ENCODE measurements at regions not wholly inside any gene's neighbourhood (a gene's known extent, or its start where the extent isn't known, plus 50 kb on each side); places are given as distances from the start of the nearest gene placed in this dataset.

DNA sequence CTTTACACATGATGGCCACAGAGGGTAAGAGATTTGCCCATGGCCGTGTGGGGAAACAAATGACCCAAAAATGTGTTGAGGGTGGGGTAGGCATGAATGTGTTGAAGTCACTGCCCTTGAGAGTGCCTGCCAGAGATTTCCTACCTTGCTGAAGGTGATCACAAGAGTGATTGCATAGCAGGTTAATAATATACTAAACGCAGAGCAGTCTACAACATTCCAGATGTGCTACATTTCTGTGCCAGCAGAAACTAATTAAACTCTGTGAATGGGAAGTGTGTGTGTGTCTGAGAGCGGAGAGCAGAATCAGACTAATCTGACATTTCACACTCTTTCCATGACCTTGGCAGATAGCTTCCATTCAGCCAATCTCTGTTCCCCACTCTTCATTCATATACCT, 93.3 kb upstream of the CD53 start:
- no peak for TF ChIP-seq POLR2A (IDR thresholded peaks at IDR 0.05)
- TF ChIP-seq, protein P1, sequence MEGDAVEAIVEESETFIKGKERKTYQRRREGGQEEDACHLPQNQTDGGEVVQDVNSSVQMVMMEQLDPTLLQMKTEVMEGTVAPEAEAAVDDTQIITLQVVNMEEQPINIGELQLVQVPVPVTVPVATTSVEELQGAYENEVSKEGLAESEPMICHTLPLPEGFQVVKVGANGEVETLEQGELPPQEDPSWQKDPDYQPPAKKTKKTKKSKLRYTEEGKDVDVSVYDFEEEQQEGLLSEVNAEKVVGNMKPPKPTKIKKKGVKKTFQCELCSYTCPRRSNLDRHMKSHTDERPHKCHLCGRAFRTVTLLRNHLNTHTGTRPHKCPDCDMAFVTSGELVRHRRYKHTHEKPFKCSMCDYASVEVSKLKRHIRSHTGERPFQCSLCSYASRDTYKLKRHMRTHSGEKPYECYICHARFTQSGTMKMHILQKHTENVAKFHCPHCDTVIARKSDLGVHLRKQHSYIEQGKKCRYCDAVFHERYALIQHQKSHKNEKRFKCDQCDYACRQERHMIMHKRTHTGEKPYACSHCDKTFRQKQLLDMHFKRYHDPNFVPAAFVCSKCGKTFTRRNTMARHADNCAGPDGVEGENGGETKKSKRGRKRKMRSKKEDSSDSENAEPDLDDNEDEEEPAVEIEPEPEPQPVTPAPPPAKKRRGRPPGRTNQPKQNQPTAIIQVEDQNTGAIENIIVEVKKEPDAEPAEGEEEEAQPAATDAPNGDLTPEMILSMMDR (IDR thresholded peaks at IDR 0.05), result no peak

Measured in lower leg skin (tissue), 3 donors.